Prostate gland (tissue), 2 donors: ENCODE measurements at regions not wholly inside any gene's neighbourhood (a gene's known extent, or its start where the extent isn't known, plus 50 kb on each side); places are given as distances from the start of the nearest gene placed in this dataset.

Experiments
- CTCF ChIP-seq, 4 experiments: fragments of 200-600 bp in 2 of 4; fragments of 450-650 bp in 2 of 4; sonication (generic) in 2 of 4; IDR thresholded peaks; 1 replicate in 3 of 4; 2 replicates in 1 of 4; pipeline ENCODE4 v1.5.1; 2016 to 2019; ENCODE audit warnings: antibody characterized with exemption in 4 of 4, mild to moderate bottlenecking in 2 of 4, moderate library complexity in 2 of 4
- POLR2A ChIP-seq: fragments of 450-650 bp; IDR thresholded peaks from one replicate; pipeline ENCODE4 v1.6.1; 2016; ENCODE audit warnings: antibody characterized with exemption, mild to moderate bottlenecking

DNA sequence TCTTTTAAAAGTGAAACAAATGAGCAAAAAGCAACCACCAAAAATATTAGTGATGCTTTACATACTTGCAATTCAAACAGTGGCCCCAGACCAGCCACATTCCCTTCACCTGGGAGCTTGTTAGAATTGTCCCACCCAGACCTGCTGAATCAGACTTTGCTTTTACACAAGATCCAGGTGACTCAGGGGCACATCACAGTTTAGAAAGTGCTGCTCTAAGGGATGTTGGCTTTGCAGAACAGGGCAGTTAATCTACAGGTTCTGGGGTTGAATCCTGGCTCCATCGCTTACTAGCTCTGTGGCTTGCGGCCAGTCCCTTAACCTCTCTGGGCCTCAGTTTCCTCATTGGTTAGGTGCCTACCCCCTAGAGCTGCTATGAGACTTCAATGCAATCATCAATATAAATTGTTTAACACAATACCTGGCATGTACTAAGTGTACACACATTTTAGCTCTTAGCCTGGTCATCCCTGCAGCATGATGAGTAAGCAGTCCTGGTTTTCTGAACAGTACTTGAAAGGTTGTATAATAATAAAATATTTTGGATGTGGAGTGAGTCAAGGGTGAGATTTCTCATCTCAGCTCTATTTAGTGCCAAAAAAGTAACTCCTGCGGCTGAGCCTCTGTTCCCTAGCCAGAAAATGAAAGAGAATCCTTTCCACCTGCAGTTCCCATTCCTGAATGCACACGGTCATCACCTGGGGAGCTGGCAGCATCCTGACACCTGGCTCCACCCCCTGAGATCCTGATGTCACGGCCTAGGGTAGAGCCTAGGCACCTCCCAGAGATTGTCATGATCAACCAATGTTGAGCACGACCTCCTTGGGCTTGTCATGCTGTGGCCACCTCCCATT is 162.7 kb downstream of the ANKRD60 start:
- TF ChIP-seq POLR2A (no peak), CTCF (IDR thresholded peaks at IDR 0.05) (no peak)
